OCI-LY3 (cell line): ENCODE measurements at regions not wholly inside any gene's neighbourhood (a gene's known extent, or its start where the extent isn't known, plus 50 kb on each side); places are given as distances from the start of the nearest gene placed in this dataset.

Source experiments
- H2AFZ ChIP-seq: fragments of 200-600, 300-600 bp; shearing (Covaris generic); 2 replicates; pipeline ENCODE4 v1.6.0; 2014; ENCODE audit warnings: antibody characterized with exemption, low read depth, low read length
- H3K27ac ChIP-seq: fragments of 200-600, 300-600 bp; sonication (generic); 2 replicates; pipeline ENCODE4 v1.5.1; 2014; ENCODE audit warnings: mild to moderate bottlenecking, low read length, moderate library complexity, mixed read lengths
- H3K27me3 ChIP-seq: fragments of 200-600, 300-600 bp; sonication (generic); 2 replicates; pipeline ENCODE4 v1.6.1; 2014; ENCODE audit warnings: low read depth, low read length, mixed read lengths
- H3K36me3 ChIP-seq: fragments of 200-600, 300-600 bp; sonication (generic); replicated peaks from 2 replicates; pipeline ENCODE3; 2014; ENCODE audit warnings: low read depth, low read length, mixed read lengths
- H3K4me1 ChIP-seq: fragments of 300-600, 200-600 bp; sonication (generic); 2 replicates; pipeline ENCODE4 v1.6.1; 2014; ENCODE audit warnings: low read length, mixed read lengths
- H3K4me2 ChIP-seq: fragments of 200-600, 300-600 bp; sonication (generic); 2 replicates; pipeline ENCODE4 v1.6.1; 2014; ENCODE audit warnings: low read length, mixed read lengths
- H3K4me3 ChIP-seq: fragments of 300-600, 200-600 bp; sonication (generic); 2 replicates; pipeline ENCODE4 v1.5.1; 2014; ENCODE audit warnings: antibody characterized with exemption, mild to moderate bottlenecking, low read length, moderate library complexity
- H3K79me2 ChIP-seq: fragments of 300-600, 200-600 bp; shearing (Covaris generic); 2 replicates; pipeline ENCODE4 v1.6.1; 2014; ENCODE audit warnings: mild to moderate bottlenecking, low read length, mixed read lengths
- H3K9ac ChIP-seq: fragments of 300-600, 200-600 bp; shearing (Covaris generic); 2 replicates; pipeline ENCODE4 v1.6.0; 2014; ENCODE audit warnings: mild to moderate bottlenecking, low read length, moderate library complexity
- H3K9me3 ChIP-seq: fragments of 200-600, 300-600 bp; shearing (Covaris generic); 2 replicates; pipeline ENCODE4 v1.6.1; 2014; ENCODE audit warnings: low read length, mixed read lengths; ENCODE audit not compliant: insufficient read depth
- H4K20me1 ChIP-seq: fragments of 200-600, 300-600 bp; sonication (generic); 2 replicates; pipeline ENCODE4 v1.6.1; 2016; ENCODE audit warnings: low read length, mixed read lengths; ENCODE audit not compliant: insufficient read depth
- CTCF ChIP-seq: fragments of 200-600, 300-600 bp; sonication (generic); IDR thresholded peaks from 2 replicates; pipeline ENCODE4 v1.5.1; 2014; ENCODE audit warnings: antibody characterized with exemption, low read length, low read depth
- EZH2phosphoT487 ChIP-seq: fragments of 200-600 bp; shearing (Covaris generic); IDR thresholded peaks from 2 replicates; pipeline ENCODE4 v1.6.1; 2018; ENCODE audit warnings: antibody characterized with exemption, mixed run types, low read depth

DNA sequence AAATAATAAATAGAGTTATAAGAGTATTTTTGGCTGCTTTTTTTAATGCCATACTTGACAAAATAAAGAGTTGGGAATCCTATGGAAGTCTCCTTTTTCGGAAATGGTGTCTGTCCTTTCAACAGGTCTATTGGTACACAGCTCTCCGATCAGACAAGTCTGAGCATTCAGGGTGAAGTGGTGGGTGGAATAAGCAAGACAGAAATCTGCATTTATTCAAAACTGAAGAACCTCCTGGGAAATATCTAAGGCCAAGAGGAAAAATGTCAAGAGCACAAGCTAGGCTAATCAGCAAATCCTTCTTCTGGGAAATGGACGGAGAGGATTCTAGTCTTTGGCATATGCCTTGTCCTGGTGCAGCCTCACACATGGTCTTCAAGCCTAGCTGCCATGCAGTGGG is 309.0 kb downstream of the CENPC start:
- H3K27ac ChIP-seq, result no peak overlapping the region

DNA sequence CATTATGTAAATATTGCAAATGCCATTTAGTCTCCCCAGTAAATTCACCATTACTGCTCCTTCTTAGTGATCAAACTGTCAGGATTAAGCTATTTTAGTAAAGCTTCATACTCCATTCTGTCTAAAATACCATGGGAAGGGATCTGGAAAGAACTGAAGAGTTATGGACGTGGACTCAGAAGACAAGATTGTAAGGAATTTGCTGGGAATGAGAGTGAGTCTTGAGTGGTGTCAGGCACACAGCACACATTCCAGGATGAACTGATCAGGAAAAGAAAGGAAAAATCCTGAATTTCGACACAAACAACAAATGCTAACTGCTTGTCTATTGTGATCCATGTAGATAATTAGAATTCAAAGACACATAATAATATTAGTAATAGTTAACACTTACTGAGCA is 311.0 kb downstream of the CENPC start:
- H3K36me3 ChIP-seq, result no peaks in the 10 kb centered on the region
- H3K79me2 ChIP-seq, result no peaks in the 10 kb centered on the region
- no peak overlapping the region for H3K4me2 ChIP-seq
- no peak overlapping the region for H3K4me3 ChIP-seq
- no peak overlapping the region for H3K27ac ChIP-seq
- H3K9me3 ChIP-seq, result no peaks in the 10 kb centered on the region
- no peaks in the 10 kb centered on the region for H3K27me3 ChIP-seq
- H2AFZ ChIP-seq, result no peak overlapping the region
- no peak for TF ChIP-seq CTCF
- no peak for TF ChIP-seq EZH2phosphoT487
- no peak overlapping the region for H3K9ac ChIP-seq
- no peaks in the 10 kb centered on the region for H3K4me1 ChIP-seq
- H4K20me1 ChIP-seq, result no peaks in the 10 kb centered on the region

More for the DNA sequence above, 309.0 kb downstream of the CENPC start:
- TF ChIP-seq EZH2phosphoT487 (no peak), CTCF (no peak)
- no peak overlapping the region for H2AFZ ChIP-seq
- H3K9me3 ChIP-seq, result no peaks in the 10 kb centered on the region
- H3K79me2 ChIP-seq, result no peaks in the 10 kb centered on the region
- H3K9ac ChIP-seq, result no peak overlapping the region
- no peak overlapping the region for H3K4me3 ChIP-seq
- H3K36me3 ChIP-seq, result no peaks in the 10 kb centered on the region
- H4K20me1 ChIP-seq, result no peaks in the 10 kb centered on the region
- H3K4me1 ChIP-seq, result no peaks in the 10 kb centered on the region
- no peaks in the 10 kb centered on the region for H3K27me3 ChIP-seq
- no peak overlapping the region for H3K4me2 ChIP-seq

- no peak overlapping the region for H2AFZ ChIP-seq
- no peak overlapping the region for H3K4me3 ChIP-seq
- H3K27ac ChIP-seq, result no peak overlapping the region
- no peak for TF ChIP-seq CTCF
- TF ChIP-seq EZH2phosphoT487, result no peak
- H3K27me3 ChIP-seq, result no peaks in the 10 kb centered on the region
- H3K4me2 ChIP-seq, result no peak overlapping the region
- H3K9ac ChIP-seq, result no peak overlapping the region
- no peaks in the 10 kb centered on the region for H3K79me2 ChIP-seq
- no peaks in the 10 kb centered on the region for H3K36me3 ChIP-seq
- H3K4me1 ChIP-seq, result no peaks in the 10 kb centered on the region
- no peaks in the 10 kb centered on the region for H4K20me1 ChIP-seq
- no peaks in the 10 kb centered on the region for H3K9me3 ChIP-seq
Measured at GRCh38 chr4:67229148-67229547, 316.2 kb downstream of the CENPC start.

- H3K4me2 ChIP-seq, result no peak overlapping the region
- no peak overlapping the region for H3K27ac ChIP-seq
- no peaks in the 10 kb centered on the region for H3K9me3 ChIP-seq
- H4K20me1 ChIP-seq, result no peaks in the 10 kb centered on the region
- H3K27me3 ChIP-seq, result no peaks in the 10 kb centered on the region
- H2AFZ ChIP-seq, result no peak overlapping the region
- H3K9ac ChIP-seq, result no peak overlapping the region
- H3K4me3 ChIP-seq, result no peak overlapping the region
- TF ChIP-seq EZH2phosphoT487 (no peak), CTCF (no peak)
- no peaks in the 10 kb centered on the region for H3K79me2 ChIP-seq
- H3K36me3 ChIP-seq, result no peaks in the 10 kb centered on the region
- no peaks in the 10 kb centered on the region for H3K4me1 ChIP-seq
Measured at GRCh38 chr4:67220861-67221260, 324.4 kb downstream of the CENPC start.
